ENCODE measurements at regions not wholly inside any gene's neighbourhood (a gene's known extent, or its start where the extent isn't known, plus 50 kb on each side); places are given as distances from the start of the nearest gene placed in this dataset.
A peak's percentile ranks its signal among the peaks of the same experiment; 100 is the strongest.

GRCh38 chr1:234963904-234964702 lies 164.5 kb downstream of the TOMM20 start (continued):
- TF ChIP-seq TBL1XR1 (IDR thresholded peaks at IDR 0.05; ENCODE audit: borderline replicate concordance, low read length, partially characterized antibody) (peak; percentile 13), FOXK1 (CRISPR knock-in tag; IDR thresholded peaks at IDR 0.05; ENCODE audit: borderline replicate concordance, low read depth) (peak; percentile 82; the same call in 1 of the 2 replicates), POLR2AphosphoS2 (IDR thresholded peaks at IDR 0.05; ENCODE audit: low read depth, low read length) (no peak), ZNF7 (CRISPR knock-in tag; IDR thresholded peaks at IDR 0.05) (no peak), GABPB1 (CRISPR knock-in tag; IDR thresholded peaks at IDR 0.05) (0 out of 2 replicates have a peak, but pooled peaks have one; percentile 12), FOXO1 (CRISPR knock-in tag; IDR thresholded peaks at IDR 0.05) (peak; percentile 94), NBN (conservative IDR thresholded peaks at IDR 0.05) (0 out of 2 replicates have a peak, but pooled peaks have one; percentile 38), SALL2 (CRISPR knock-in tag; IDR thresholded peaks at IDR 0.05) (no peak; the same call in 1 of the 2 replicates), ZNF770 (CRISPR knock-in tag; IDR thresholded peaks at IDR 0.05) (no peak), ZNF652 (CRISPR knock-in tag; IDR thresholded peaks at IDR 0.05; ENCODE audit: borderline replicate concordance, low read depth) (no peak; the same call in 1 of the 2 replicates), CREB3 (CRISPR knock-in tag; IDR thresholded peaks at IDR 0.05) (no peak), ZNF430 (CRISPR knock-in tag; IDR thresholded peaks at IDR 0.05) (peak; percentile 43; the same call in 1 of the 2 replicates), SIN3A (IDR thresholded peaks at IDR 0.05; ENCODE audit: borderline replicate concordance, low read depth, low read length) (peak; percentile 5; the same call in 1 of the 2 replicates), THAP11 (CRISPR knock-in tag; IDR thresholded peaks at IDR 0.05) (peak; percentile 32; the same call in 1 of the 2 replicates), STAT6 (CRISPR knock-in tag; IDR thresholded peaks at IDR 0.05; ENCODE audit: borderline replicate concordance) (peak; percentile 11; the same call in 1 of the 2 replicates), JUN (CRISPR knock-in tag; IDR thresholded peaks at IDR 0.05) (no peak; the same call in 1 of the 2 replicates), RBFOX2 (IDR thresholded peaks at IDR 0.05; ENCODE audit: low read depth, low read length) (peak; percentile 83), SOX13 (IDR thresholded peaks at IDR 0.05) (no peak; the same call in 1 of the 2 replicates), SOX13 (CRISPR knock-in tag; conservative IDR thresholded peaks at IDR 0.05 in 1 of 2, IDR thresholded peaks at IDR 0.05 in 1 of 2) (peak in 1 of 2 experiments; percentile 62; a peak in 2 of 4 replicates), THYN1 (CRISPR knock-in tag; IDR thresholded peaks at IDR 0.05; ENCODE audit: borderline replicate concordance, low read depth) (0 out of 2 replicates have a peak, but pooled peaks have one; percentile 20), MED1 (CRISPR knock-in tag; IDR thresholded peaks at IDR 0.05) (peak; percentile 96), HNF1B (CRISPR knock-in tag; IDR thresholded peaks at IDR 0.05) (peak; percentile 68), ATM (IDR thresholded peaks at IDR 0.05; ENCODE audit: borderline replicate concordance) (no peak)
